ENCODE measurements at regions not wholly inside any gene's neighbourhood (a gene's known extent, or its start where the extent isn't known, plus 50 kb on each side); places are given as distances from the start of the nearest gene placed in this dataset.

DNA sequence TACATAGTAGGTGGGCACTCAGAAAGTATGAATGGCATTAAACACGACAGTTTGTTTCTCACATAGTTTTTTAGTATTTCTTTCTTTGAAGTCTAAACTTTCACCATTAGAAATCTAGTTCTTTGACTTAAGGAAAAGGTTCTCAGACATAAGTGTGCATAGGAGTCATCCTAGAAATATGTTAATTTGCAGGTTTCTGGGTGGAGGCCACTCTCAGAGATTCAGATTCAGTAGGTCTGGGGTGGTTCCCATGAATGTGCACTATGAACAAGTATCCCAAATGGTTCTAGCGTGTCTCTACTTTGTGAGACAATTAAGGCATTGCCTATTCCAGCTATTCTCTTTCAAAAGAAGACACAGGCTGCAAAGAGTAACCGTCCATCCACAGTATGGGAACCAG, 119.3 kb downstream of the NGF start:
- TF ChIP-seq, protein P1, sequence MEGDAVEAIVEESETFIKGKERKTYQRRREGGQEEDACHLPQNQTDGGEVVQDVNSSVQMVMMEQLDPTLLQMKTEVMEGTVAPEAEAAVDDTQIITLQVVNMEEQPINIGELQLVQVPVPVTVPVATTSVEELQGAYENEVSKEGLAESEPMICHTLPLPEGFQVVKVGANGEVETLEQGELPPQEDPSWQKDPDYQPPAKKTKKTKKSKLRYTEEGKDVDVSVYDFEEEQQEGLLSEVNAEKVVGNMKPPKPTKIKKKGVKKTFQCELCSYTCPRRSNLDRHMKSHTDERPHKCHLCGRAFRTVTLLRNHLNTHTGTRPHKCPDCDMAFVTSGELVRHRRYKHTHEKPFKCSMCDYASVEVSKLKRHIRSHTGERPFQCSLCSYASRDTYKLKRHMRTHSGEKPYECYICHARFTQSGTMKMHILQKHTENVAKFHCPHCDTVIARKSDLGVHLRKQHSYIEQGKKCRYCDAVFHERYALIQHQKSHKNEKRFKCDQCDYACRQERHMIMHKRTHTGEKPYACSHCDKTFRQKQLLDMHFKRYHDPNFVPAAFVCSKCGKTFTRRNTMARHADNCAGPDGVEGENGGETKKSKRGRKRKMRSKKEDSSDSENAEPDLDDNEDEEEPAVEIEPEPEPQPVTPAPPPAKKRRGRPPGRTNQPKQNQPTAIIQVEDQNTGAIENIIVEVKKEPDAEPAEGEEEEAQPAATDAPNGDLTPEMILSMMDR (conservative IDR thresholded peaks at IDR 0.05 in 1 of 2, IDR thresholded peaks at IDR 0.05 in 1 of 2; ENCODE audit: low read depth in 1 of 2, low read length in 2 of 2) = no peak
- TF ChIP-seq EZH2 (IDR thresholded peaks at IDR 0.05; ENCODE audit: low read length, missing control alignments) = no peak

All from fibroblast of lung (primary cell).